Adrenal gland (tissue), 9 donors: ENCODE measurements at regions not wholly inside any gene's neighbourhood (a gene's known extent, or its start where the extent isn't known, plus 50 kb on each side); places are given as distances from the start of the nearest gene placed in this dataset.

Experiments used
- DNase-seq, 7 donors: peaks; one replicate each; pipeline ENCODE4 v3.0.0-alpha.2; 2019 to 2020
- H3K27ac ChIP-seq, 5 donors: fragments of 200-600 bp; sonication (generic) in 4 of 5; 1 replicate in 3 of 5; 2 replicates in 2 of 5; pipeline versions ENCODE4 v1.5.1 to v1.8.0; 2016 to 2020; ENCODE audit warnings: mild to moderate bottlenecking in 1 of 5
- H3K27me3 ChIP-seq: fragments of 200-600 bp; 2 replicates; pipeline ENCODE4 v1.8.0; 2021
- H3K36me3 ChIP-seq, 2 donors: fragments of 200-600 bp; replicated peaks in 1 of 2; 1 replicate in 1 of 2; 2 replicates in 1 of 2; pipeline versions ENCODE4 v1.5.1 to v1.8.0; 2018 to 2022
- H3K4me1 ChIP-seq, 2 donors: fragments of 200-600 bp; replicated peaks in 1 of 2; 1 replicate in 1 of 2; 2 replicates in 1 of 2; pipeline versions ENCODE4 v1.5.1 to v1.8.0; 2018 to 2021
- H3K4me3 ChIP-seq, 4 donors: fragments of 200-600 bp; sonication (generic) in 3 of 4; one replicate each; pipeline ENCODE4 v1.5.1; 2016 to 2018
- H3K9me3 ChIP-seq, 3 donors: fragments of 200-600 bp; sonication (generic) in 1 of 3; replicated peaks in 1 of 3; 1 replicate in 2 of 3; 2 replicates in 1 of 3; pipeline versions ENCODE4 v1.5.1 to v1.8.0; 2016 to 2021
- POLR2A ChIP-seq, 2 donors: fragments of 450-650 bp; IDR thresholded peaks; one replicate each; pipeline ENCODE4 v1.6.1; 2017; ENCODE audit warnings: antibody characterized with exemption in 2 of 2, mild to moderate bottlenecking in 2 of 2, moderate library complexity in 1 of 2
- WGBS, 4 donors: extraction: QIAGEN DNeasy Blood & Tissue Kit in 2 of 4; methylation state at CpG; one replicate each; pipeline versions ENCODE4 v1.1.5 to v1.1.7; 2013 to 2017; 5-methylcytosine and 5-hydroxymethylcytosine counted together
- intact Hi-C, 2 donors: fragments of 100-400 bp; cut with DNase I; formaldehyde crosslinking; loops; one replicate each; pipeline versions ENCODE4 v1.14.1 to v1.15.0; 2022 to 2023
- TF ChIP-seq, protein P1 (sequence below), 6 experiments: fragments of 450-650 bp in 4 of 6; fragments of 200-600 bp in 2 of 6; sonication (generic) in 1 of 6; IDR thresholded peaks; 1 replicate in 5 of 6; 2 replicates in 1 of 6; pipeline versions ENCODE4 v1.5.1 to v1.8.0; 2016 to 2021; ENCODE audit warnings: antibody characterized with exemption in 6 of 6, mild to moderate bottlenecking in 2 of 6, moderate library complexity in 1 of 6
- donor health status: healthy with polysubstance abuse.
- donor health status: Bipolar disorder and iron deficiency.
- donor health status: DM: yes; HTN: yes; CAD: no.
- donor health status: DM: no; HTN: no; CAD: no.
- donor health status: DM: no; HTN: no; CAD: no.

DNA sequence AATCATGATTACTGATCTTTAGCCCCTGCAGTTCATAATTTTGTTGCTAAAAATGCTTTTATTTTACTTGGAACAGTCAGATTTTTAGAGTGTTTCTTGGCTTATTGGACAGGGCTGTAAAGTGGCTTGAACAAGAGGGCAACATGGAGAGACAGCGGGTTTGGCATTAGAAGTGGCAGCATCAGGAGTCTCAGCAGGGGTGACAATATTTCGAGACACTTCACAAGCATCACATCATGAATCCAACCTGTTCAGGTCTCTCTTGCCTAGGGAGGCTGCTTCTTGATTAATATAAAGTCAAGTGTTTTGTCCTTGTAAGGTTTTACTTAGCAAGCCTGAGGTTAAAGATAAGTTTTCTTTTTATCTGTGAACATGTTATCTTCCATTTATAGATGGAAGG lies 2249.5 kb downstream of the LRRC4C start:
- TF ChIP-seq POLR2A (IDR thresholded peaks at IDR 0.05): no peak
- TF ChIP-seq, protein P1, sequence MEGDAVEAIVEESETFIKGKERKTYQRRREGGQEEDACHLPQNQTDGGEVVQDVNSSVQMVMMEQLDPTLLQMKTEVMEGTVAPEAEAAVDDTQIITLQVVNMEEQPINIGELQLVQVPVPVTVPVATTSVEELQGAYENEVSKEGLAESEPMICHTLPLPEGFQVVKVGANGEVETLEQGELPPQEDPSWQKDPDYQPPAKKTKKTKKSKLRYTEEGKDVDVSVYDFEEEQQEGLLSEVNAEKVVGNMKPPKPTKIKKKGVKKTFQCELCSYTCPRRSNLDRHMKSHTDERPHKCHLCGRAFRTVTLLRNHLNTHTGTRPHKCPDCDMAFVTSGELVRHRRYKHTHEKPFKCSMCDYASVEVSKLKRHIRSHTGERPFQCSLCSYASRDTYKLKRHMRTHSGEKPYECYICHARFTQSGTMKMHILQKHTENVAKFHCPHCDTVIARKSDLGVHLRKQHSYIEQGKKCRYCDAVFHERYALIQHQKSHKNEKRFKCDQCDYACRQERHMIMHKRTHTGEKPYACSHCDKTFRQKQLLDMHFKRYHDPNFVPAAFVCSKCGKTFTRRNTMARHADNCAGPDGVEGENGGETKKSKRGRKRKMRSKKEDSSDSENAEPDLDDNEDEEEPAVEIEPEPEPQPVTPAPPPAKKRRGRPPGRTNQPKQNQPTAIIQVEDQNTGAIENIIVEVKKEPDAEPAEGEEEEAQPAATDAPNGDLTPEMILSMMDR (IDR thresholded peaks at IDR 0.05): no peak

DNA sequence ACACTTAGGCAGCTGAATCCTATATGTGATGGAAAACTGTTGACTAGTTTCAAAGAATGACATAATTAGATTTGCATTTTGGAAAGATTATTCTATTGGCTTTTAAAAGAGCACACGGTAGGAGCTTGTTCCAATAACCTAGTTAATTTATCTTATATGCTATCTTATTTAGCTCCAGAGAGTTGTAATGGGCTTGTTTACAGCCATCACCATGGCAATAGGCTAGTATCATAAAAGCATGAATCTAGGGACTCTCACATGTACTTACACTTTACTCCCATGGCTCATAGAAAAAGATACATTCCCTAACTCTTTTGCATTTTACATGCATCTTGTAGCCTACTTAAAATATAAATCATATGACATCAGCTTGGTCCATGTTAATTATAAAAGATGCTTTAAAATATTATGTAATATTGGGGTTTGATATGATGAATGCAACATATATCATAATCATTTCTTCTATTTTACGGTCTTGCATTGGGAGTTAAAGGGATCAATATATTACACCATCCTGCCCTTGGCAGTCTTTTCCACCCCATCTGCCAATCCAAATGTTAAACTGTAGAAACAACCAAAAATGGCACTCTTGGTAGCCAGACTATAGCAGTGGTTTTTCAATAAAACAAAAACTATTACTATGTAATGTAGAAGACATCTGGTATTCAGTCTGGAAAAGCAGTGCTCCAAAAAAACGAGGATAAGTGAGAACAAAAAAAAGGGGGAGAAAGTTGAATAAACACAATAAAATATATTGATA lies 2254.0 kb downstream of the LRRC4C start:
- H3K36me3 ChIP-seq: no peaks in the 10 kb centered on the region
- no peaks in the 10 kb centered on the region for H3K9me3 ChIP-seq
- 56 to 71% (median 65%) methylated on average over 3 of the region's 3 CpGs for WGBS, 4 donors
- no peak overlapping the region for H3K27ac ChIP-seq
- TF ChIP-seq, protein P1 (IDR thresholded peaks at IDR 0.05): no peak
- no peak for TF ChIP-seq POLR2A (IDR thresholded peaks at IDR 0.05)
- no peaks in the 10 kb centered on the region for H3K4me1 ChIP-seq
- DNase-seq: no peak
- H3K4me3 ChIP-seq: no peak overlapping the region
- no peaks in the 10 kb centered on the region for H3K27me3 ChIP-seq
- intact Hi-C loops: no loop called here

More for the DNA sequence above, 2249.5 kb downstream of the LRRC4C start:
- no peaks in the 10 kb centered on the region for H3K4me1 ChIP-seq
- no peaks in the 10 kb centered on the region for H3K36me3 ChIP-seq
- WGBS, 4 donors: 81 to 90% (median 83%) methylated on average over 2 of the region's 2 CpGs
- no peak overlapping the region for H3K27ac ChIP-seq
- H3K9me3 ChIP-seq: no peaks in the 10 kb centered on the region
- intact Hi-C loops: no loop called here
- DNase-seq: no peak
- H3K4me3 ChIP-seq: no peak overlapping the region
- H3K27me3 ChIP-seq: no peaks in the 10 kb centered on the region

DNA sequence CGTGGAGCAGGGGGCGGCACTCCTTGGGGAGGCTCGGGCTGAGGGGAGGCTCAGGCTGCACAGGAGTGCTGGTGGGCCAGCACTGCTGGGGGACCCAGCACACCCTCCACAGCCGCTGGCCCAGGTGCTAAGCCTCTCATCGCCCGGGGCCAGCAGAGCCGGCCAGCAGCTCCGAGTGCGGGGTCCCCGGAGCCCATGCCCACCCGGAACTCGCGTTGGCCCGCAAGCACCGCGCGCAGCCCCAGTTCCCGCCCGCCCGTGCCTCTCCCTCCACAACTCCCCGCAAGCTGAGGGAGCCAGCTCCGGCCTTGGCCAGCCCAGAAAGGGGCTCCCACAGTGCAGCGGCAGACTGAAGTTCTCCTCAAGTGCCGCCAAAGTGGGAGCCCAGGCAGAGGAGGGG lies 2266.8 kb downstream of the LRRC4C start:
- intact Hi-C loops: no loop called here
- Histone ChIP-seq H3K4me3 (no peak overlapping the region), H3K27me3 (no peaks in the 10 kb centered on the region), H3K9me3 (no peaks in the 10 kb centered on the region), H3K27ac (no peak overlapping the region), H3K4me1 (no peaks in the 10 kb centered on the region), H3K36me3 (no peaks in the 10 kb centered on the region)
- TF ChIP-seq, protein P1 (IDR thresholded peaks at IDR 0.05): no peak
- no peak for TF ChIP-seq POLR2A (IDR thresholded peaks at IDR 0.05)
- DNase-seq: no peak
- 93 to 100% (median 96%) methylated on average over 3 to 24 of the region's 24 CpGs for WGBS, 4 donors

DNA sequence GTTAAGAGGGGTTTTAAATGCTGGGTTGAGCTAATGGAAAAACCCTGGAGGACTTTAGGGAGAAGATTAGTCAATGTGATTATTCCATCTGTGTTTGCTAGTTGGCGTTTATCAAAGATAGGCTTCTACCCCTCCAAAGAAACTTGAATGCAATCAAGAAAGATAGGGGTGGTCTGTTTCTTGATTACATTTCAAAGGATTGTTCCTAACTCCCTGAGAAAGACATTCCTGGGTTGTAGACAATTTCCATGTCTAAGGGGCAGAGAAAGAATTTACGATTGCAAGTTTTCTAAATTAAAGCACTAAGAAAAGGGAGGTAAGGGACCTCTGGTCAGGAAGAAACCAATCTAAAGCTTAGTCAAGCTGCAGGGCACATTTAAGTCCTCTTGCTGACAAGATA lies 2268.7 kb downstream of the LRRC4C start:
- H3K4me1 ChIP-seq: no peaks in the 10 kb centered on the region
- TF ChIP-seq POLR2A (IDR thresholded peaks at IDR 0.05): no peak
- TF ChIP-seq, protein P1 (IDR thresholded peaks at IDR 0.05): no peak
- no peaks in the 10 kb centered on the region for H3K9me3 ChIP-seq
- no peaks in the 10 kb centered on the region for H3K27me3 ChIP-seq
- no peak for DNase-seq
- WGBS, 4 donors: 70 to 73% (median 70%) methylated on average over 2 of the region's 2 CpGs
- H3K36me3 ChIP-seq: no peaks in the 10 kb centered on the region
- H3K4me3 ChIP-seq: no peak overlapping the region
- H3K27ac ChIP-seq: no peak overlapping the region
- intact Hi-C loops: no loop called here
